Activated CD8-positive, alpha-beta T cell treated with anti-CD3 and anti-CD28 coated beads, Interleukin-2, amount 10 ng/mL, durations not matched to agents 7 days and 5 days (primary cell): ENCODE measurements at regions not wholly inside any gene's neighbourhood (a gene's known extent, or its start where the extent isn't known, plus 50 kb on each side); places are given as distances from the start of the nearest gene placed in this dataset.
"Not testable (repeated sequence)": the region's sequence is repeated elsewhere in the genome, so short reads cannot be mapped to it uniquely, and the experiment has no call there.

Experiments
- ATAC-seq: fragments of 150-1000 bp; cut with Tn5 transposase; one replicate; pipeline ENCODE4 v1.10.0; 2021; ENCODE audit warnings: moderate library complexity
- CTCF ChIA-PET: fragments of 350-600 bp; sonication (Branson Sonifier 250); formaldehyde crosslinking; loops from one replicate; lab custom pipeline; 2021; ENCODE audit warnings: antibody characterized with exemption; lab: Charles Lee
- POLR2A ChIA-PET: fragments of 350-600 bp; sonication (Branson Sonifier 250); formaldehyde crosslinking; loops from one replicate; lab custom pipeline; 2021; ENCODE audit warnings: antibody characterized with exemption; lab: Charles Lee
- DNase-seq: peaks from one replicate; pipeline ENCODE4 v3.0.0-alpha.2; 2020
- H3K27ac Mint-ChIP-seq: one replicate; pipeline ENCODE4 v1.8.0; 2021; ENCODE audit warnings: mild to moderate bottlenecking, mixed read lengths
- H3K27me3 Mint-ChIP-seq: one replicate; pipeline ENCODE4 v1.8.0; 2021; ENCODE audit warnings: low read depth, mixed read lengths
- H3K36me3 Mint-ChIP-seq: one replicate; pipeline ENCODE4 v1.8.0; 2021; ENCODE audit warnings: low read depth, mixed read lengths
- H3K4me1 Mint-ChIP-seq: one replicate; pipeline ENCODE4 v1.8.0; 2021; ENCODE audit warnings: low read depth, mixed read lengths
- H3K4me3 Mint-ChIP-seq: one replicate; pipeline ENCODE4 v1.8.0; 2021; ENCODE audit warnings: mild to moderate bottlenecking, mixed read lengths
- H3K9me3 Mint-ChIP-seq: one replicate; pipeline ENCODE4 v1.8.0; 2022; ENCODE audit warnings: mixed read lengths; ENCODE audit not compliant: insufficient read depth

GRCh38 chr15:46956456-46956855 is 760.8 kb upstream of the SEMA6D start:
- H3K4me3 Mint-ChIP-seq: no peak overlapping the region
- peaks cover 13% of the 10 kb centered on the region for H3K9me3 Mint-ChIP-seq
- H3K27me3 Mint-ChIP-seq: no peaks in the 10 kb centered on the region
- H3K4me1 Mint-ChIP-seq: no peaks in the 10 kb centered on the region
- no peak for DNase-seq
- no peaks in the 10 kb centered on the region for H3K36me3 Mint-ChIP-seq
- no peak for ATAC-seq
- CTCF ChIA-PET: no interaction called here
- no peak overlapping the region for H3K27ac Mint-ChIP-seq
- POLR2A ChIA-PET: no interaction called here

GRCh38 chr15:46956881-46957280 is 760.4 kb upstream of the SEMA6D start:
- no peak overlapping the region for H3K4me3 Mint-ChIP-seq
- CTCF ChIA-PET: no interaction called here
- no peak for ATAC-seq
- no peaks in the 10 kb centered on the region for H3K4me1 Mint-ChIP-seq
- no peak overlapping the region for H3K27ac Mint-ChIP-seq
- no peaks in the 10 kb centered on the region for H3K36me3 Mint-ChIP-seq
- no peaks in the 10 kb centered on the region for H3K27me3 Mint-ChIP-seq
- DNase-seq: no peak
- peaks cover 11% of the 10 kb centered on the region for H3K9me3 Mint-ChIP-seq
- POLR2A ChIA-PET: no interaction called here

DNA sequence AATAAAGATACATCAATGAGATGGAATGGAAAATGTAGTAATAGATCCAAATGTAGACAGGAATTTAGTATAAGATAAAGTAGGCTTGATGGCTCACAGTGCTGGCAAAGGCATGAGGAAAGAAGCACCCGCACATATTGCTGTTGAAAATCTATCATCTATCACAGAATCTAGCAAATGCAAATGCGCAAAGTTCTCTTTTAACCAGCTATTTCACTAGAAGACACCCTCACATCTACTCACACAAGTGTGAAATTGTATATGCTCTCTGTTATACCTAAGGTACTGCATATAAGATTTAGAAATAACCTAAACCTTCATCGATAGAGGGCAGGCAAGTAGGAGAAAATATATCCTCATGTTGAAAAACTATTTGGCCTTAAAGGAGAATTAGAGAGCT is 756.7 kb upstream of the SEMA6D start:
- Mint-ChIP-seq H3K4me3 (no peak overlapping the region), H3K27ac (no peak overlapping the region), H3K27me3 (no peaks in the 10 kb centered on the region), H3K4me1 (no peaks in the 10 kb centered on the region), H3K36me3 (no peaks in the 10 kb centered on the region), H3K9me3 (peaks cover 11% of the 10 kb centered on the region)
- POLR2A ChIA-PET: no interaction called here
- CTCF ChIA-PET: no interaction called here
- DNase-seq: no peak
- no peak for ATAC-seq

- ATAC-seq (no peak), DNase-seq (no peak)
- Mint-ChIP-seq H3K4me3 (no peak overlapping the region), H3K9me3 (peaks cover 13% of the 10 kb centered on the region), H3K36me3 (no peaks in the 10 kb centered on the region), H3K27ac (no peak overlapping the region), H3K4me1 (no peaks in the 10 kb centered on the region), H3K27me3 (no peaks in the 10 kb centered on the region)
- ChIA-PET CTCF (no interaction called here), POLR2A (no interaction called here)
Observed at GRCh38 chr15:46961795-46962194, 755.5 kb upstream of the SEMA6D start.

- H3K27ac Mint-ChIP-seq, H3K27me3 Mint-ChIP-seq, CTCF ChIA-PET, H3K36me3 Mint-ChIP-seq, ATAC-seq, POLR2A ChIA-PET, DNase-seq, H3K4me3 Mint-ChIP-seq, H3K4me1 Mint-ChIP-seq: not testable (repeated sequence)
- peaks cover 13% of the 10 kb centered on the region for H3K9me3 Mint-ChIP-seq
Observed at GRCh38 chr15:46988055-46988454, 729.2 kb upstream of the SEMA6D start.

DNA sequence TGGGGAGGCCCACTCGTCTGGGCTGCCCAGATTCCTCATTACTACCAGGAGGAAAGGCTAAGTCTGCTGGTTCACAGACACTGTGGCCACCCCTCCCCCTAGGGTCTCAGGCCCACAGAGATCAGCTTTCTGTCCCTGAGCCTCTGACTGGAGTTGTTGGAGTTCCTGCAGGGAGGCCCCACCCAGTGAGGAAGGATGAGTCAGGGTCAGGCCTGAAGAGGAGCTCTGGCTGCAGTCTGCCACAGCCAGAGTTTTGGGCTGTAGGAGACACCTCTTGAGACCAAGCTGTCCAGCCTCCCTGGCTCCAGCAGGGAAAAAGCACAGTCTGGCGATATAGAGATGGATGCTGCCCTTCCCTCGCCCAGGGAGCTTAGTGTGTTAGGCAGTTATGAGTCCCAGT is 720.9 kb upstream of the SEMA6D start:
- no peaks in the 10 kb centered on the region for H3K27me3 Mint-ChIP-seq
- H3K27ac Mint-ChIP-seq: no peak overlapping the region
- POLR2A ChIA-PET: no interaction called here
- no peaks in the 10 kb centered on the region for H3K4me1 Mint-ChIP-seq
- H3K4me3 Mint-ChIP-seq: no peak overlapping the region
- DNase-seq: no peak
- H3K9me3 Mint-ChIP-seq: peaks cover 28% of the 10 kb centered on the region
- no peak for ATAC-seq
- CTCF ChIA-PET: no interaction called here
- no peaks in the 10 kb centered on the region for H3K36me3 Mint-ChIP-seq

DNA sequence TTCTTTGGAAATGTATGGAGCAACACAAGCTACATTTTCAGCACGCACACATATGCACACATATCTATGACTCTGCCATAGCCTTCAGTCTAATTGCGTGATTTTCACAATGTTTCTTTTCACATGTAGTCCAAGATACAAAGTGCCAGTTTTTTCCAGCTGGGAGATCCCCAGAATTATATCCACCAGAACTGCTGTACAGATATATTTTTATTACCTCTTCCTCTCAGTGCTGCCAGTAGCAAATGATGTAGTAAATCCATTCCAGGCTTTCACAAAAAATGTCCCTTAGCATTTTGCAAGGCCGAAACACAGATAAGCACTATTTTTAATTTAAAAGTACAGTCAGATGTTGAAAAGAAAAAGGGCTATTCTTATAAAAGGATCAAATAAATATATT is 719.8 kb upstream of the SEMA6D start:
- Mint-ChIP-seq H3K4me1 (no peaks in the 10 kb centered on the region), H3K36me3 (no peaks in the 10 kb centered on the region), H3K27ac (no peak overlapping the region), H3K4me3 (no peak overlapping the region), H3K27me3 (no peaks in the 10 kb centered on the region), H3K9me3 (peaks cover 24% of the 10 kb centered on the region)
- ATAC-seq (no peak), DNase-seq (no peak)
- ChIA-PET POLR2A (no interaction called here), CTCF (no interaction called here)

DNA sequence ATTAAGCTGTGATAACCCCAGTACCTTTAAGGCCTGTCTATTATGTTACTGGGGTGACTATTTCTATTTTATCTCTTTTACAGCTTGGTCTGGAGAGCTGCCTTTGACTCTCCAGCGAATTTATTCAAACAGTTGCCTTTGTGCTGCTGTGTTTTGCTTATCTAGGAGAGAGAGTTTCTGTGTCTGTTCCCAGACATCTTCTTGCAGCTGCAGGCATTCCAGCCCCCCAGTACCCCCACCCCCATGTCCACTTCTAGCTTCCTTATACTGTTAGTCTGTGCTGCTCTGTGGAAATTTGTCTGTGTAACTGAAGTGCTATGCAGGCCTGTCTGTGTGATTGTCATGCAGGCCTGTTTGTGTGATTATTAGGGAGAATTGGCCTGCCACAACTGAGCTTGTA is 713.7 kb upstream of the SEMA6D start:
- ChIA-PET POLR2A (no interaction called here), CTCF (no interaction called here)
- no peaks in the 10 kb centered on the region for H3K27me3 Mint-ChIP-seq
- no peak overlapping the region for H3K27ac Mint-ChIP-seq
- ATAC-seq: no peak
- H3K9me3 Mint-ChIP-seq: peaks cover 20% of the 10 kb centered on the region
- no peak overlapping the region for H3K4me3 Mint-ChIP-seq
- no peaks in the 10 kb centered on the region for H3K36me3 Mint-ChIP-seq
- DNase-seq: no peak
- H3K4me1 Mint-ChIP-seq: no peaks in the 10 kb centered on the region

- ChIA-PET CTCF (no interaction called here), POLR2A (no interaction called here)
- no peak for DNase-seq
- Mint-ChIP-seq H3K9me3 (peaks cover 14% of the 10 kb centered on the region), H3K27me3 (no peaks in the 10 kb centered on the region), H3K27ac (no peak overlapping the region), H3K36me3 (no peaks in the 10 kb centered on the region), H3K4me3 (no peak overlapping the region), H3K4me1 (no peaks in the 10 kb centered on the region)
- ATAC-seq: no peak
Observed at GRCh38 chr15:47013446-47013845, 703.9 kb upstream of the SEMA6D start.

DNA sequence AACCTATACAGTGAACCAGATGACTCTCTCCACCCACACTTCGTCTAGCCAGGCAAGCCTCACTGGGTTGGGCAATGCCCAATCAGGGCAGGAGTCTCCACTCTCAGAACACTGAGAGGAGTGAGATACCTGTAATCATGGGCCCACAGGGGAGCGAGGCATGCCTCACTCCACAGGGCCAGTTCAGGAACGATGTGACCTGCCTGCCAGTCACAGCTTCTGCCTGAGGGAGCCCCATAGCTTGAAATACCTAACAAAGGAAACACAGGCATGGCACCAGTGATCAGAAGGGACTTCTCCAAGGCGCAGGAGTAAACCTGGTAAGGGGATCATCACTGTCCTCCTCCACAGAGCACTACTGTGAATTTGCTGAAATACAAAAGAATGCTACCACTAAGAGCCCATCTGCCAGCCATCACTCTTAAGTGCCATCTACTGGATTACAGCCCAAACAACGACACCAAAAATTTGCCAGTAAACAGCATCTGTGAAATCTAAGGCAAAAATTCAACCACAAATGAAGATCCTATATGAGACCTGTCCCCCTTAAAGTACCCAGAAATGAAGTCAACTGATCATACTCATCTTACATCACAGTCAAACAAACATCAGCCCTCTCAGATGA is 689.9 kb upstream of the SEMA6D start:
- Mint-ChIP-seq H3K27me3 (no peaks in the 10 kb centered on the region), H3K9me3 (peaks cover 3% of the 10 kb centered on the region), H3K4me3 (no peak overlapping the region), H3K36me3 (no peaks in the 10 kb centered on the region), H3K27ac (no peak overlapping the region), H3K4me1 (no peaks in the 10 kb centered on the region)
- ChIA-PET CTCF (no interaction called here), POLR2A (no interaction called here)
- no peak for DNase-seq
- no peak for ATAC-seq

GRCh38 chr15:47035475-47036406 is 681.6 kb upstream of the SEMA6D start:
- CTCF ChIA-PET: no interaction called here
- no peaks in the 10 kb centered on the region for H3K36me3 Mint-ChIP-seq

DNA sequence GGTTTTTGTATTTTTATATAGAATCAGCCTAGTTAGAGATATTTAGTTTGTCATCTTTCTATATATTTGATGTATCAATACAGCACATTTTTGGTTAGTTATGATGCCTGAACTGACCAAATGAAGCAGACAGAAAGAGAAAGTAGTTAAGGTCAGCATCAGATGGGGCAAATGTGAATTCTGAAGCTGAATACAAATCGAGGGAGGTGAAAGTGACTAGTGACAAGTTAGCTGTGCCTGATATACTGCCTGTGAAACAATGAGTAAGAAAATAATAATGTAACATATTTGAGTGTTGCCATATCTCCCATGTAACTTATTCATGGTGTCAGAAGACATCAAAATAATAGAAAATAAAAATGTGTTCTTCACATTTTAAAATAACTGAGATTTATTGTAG is 680.3 kb upstream of the SEMA6D start:
- CTCF ChIA-PET: no interaction called here
- Mint-ChIP-seq H3K9me3 (peaks cover 6% of the 10 kb centered on the region), H3K27me3 (no peaks in the 10 kb centered on the region), H3K36me3 (no peaks in the 10 kb centered on the region), H3K4me3 (no peak overlapping the region), H3K4me1 (no peaks in the 10 kb centered on the region), H3K27ac (no peak overlapping the region)
- DNase-seq (no peak), ATAC-seq (no peak)
- POLR2A ChIA-PET: no interaction called here

More at GRCh38 chr15:47035475-47036406, 681.6 kb upstream of the SEMA6D start:
- POLR2A ChIA-PET: no interaction called here
- peaks cover 6% of the 10 kb centered on the region for H3K9me3 Mint-ChIP-seq
- no peak for DNase-seq
- no peaks in the 10 kb centered on the region for H3K4me1 Mint-ChIP-seq
- no peak overlapping the region for H3K27ac Mint-ChIP-seq
- ATAC-seq: no peak
- H3K27me3 Mint-ChIP-seq: no peaks in the 10 kb centered on the region
- no peak overlapping the region for H3K4me3 Mint-ChIP-seq
